ENCODE measurements at regions not wholly inside any gene's neighbourhood (a gene's known extent, or its start where the extent isn't known, plus 50 kb on each side); places are given as distances from the start of the nearest gene placed in this dataset.

GRCh38 chr13:105960326-105960725, 575.1 kb downstream of the EFNB2 start:
- TF ChIP-seq RAD21 (IDR thresholded peaks at IDR 0.05 in 1 of 2, conservative IDR thresholded peaks at IDR 0.05 in 1 of 2; ENCODE audit: low read depth in 2 of 2, low read length in 2 of 2) (no peak), ATF2 (IDR thresholded peaks at IDR 0.05; ENCODE audit: low read length) (no peak), YY1 (IDR thresholded peaks at IDR 0.05; ENCODE audit: low read depth, low read length) (no peak), CTCF (IDR thresholded peaks at IDR 0.05; ENCODE audit: control extremely low read depth in 1 of 3, insufficient read depth in 1 of 3, low read depth in 1 of 3, low read length in 3 of 3) (no peak), SP1 (IDR thresholded peaks at IDR 0.05; ENCODE audit: low read depth, low read length) (no peak), GABPA (IDR thresholded peaks at IDR 0.05; ENCODE audit: borderline replicate concordance, insufficient read depth, low read length) (no peak), HDAC2 (IDR thresholded peaks at IDR 0.05; ENCODE audit: borderline replicate concordance in 1 of 2, low read depth in 2 of 2, low read length in 2 of 2) (no peak)
